A549 (cell line): ENCODE measurements at regions not wholly inside any gene's neighbourhood (a gene's known extent, or its start where the extent isn't known, plus 50 kb on each side); places are given as distances from the start of the nearest gene placed in this dataset.

Experiments
- ATAC-seq, 2 experiments: fragments of 200-7000 bp in 1 of 2; fragments of >200 bp in 1 of 2; cut with Nextera tagmentation in 1 of 2; cut with Tn5 transposase in 1 of 2; 3 replicates each; pipeline versions ENCODE4 v1.8.0 to v1.9.1; 2018 to 2020; ENCODE audit warnings: mild to moderate bottlenecking in 1 of 2, moderate library complexity in 1 of 2
- CTCF ChIA-PET: fragments of 300-600 bp; sonication (Branson Sonifier 250); formaldehyde crosslinking; extraction: SDS; loops from one replicate; lab custom pipeline; 2021; ENCODE audit warnings: antibody characterized with exemption, inconsistent platforms; lab: Yijun Ruan, JAX
- POLR2A ChIA-PET: fragments of 350-600 bp; formaldehyde crosslinking; extraction: SDS; loops from one replicate; lab custom pipeline; 2021; ENCODE audit warnings: antibody characterized with exemption, inconsistent platforms; lab: Yijun Ruan, JAX
- DNase-seq, 2 experiments: peaks; one replicate each; pipeline versions ENCODE4 v3.0.0 to v3.0.0-alpha.2; 2011 to 2016; ENCODE audit warnings: low read depth in 1 of 2, low spot score in 1 of 2
- FAIRE-seq: peaks from 2 replicates; lab custom pipeline; 2011; peaks lifted over from hg19 to GRCh38; lab: Jason Lieb, UNC
- H3K27ac ChIP-seq, 2 experiments: fragments of >200 bp; sonication (Bioruptor Twin); formaldehyde crosslinking; 3 replicates each; pipeline ENCODE4 v1.5.1; 2016 to 2017
- H3K4me1 ChIP-seq: fragments of >200 bp; sonication (Bioruptor Twin); formaldehyde crosslinking; 3 replicates; pipeline ENCODE4 v1.6.1; 2016
- H3K4me2 ChIP-seq: fragments of >200 bp; sonication (Bioruptor Twin); formaldehyde crosslinking; 3 replicates; pipeline ENCODE4 v1.6.1; 2016
- H3K4me3 ChIP-seq: fragments of >200 bp; sonication (Bioruptor Twin); formaldehyde crosslinking; 3 replicates; pipeline ENCODE4 v1.5.1; 2016
- H3K9me3 ChIP-seq: fragments of >200 bp; sonication (Bioruptor Twin); formaldehyde crosslinking; 3 replicates; pipeline ENCODE4 v1.6.1; 2016
- ATOH8 ChIP-seq: fragments of 250-450 bp; sonication (Bioruptor Pico); IDR thresholded peaks from 2 replicates; pipeline ENCODE4 v1.5.0; 2020; ENCODE audit warnings: low read depth, mild to moderate bottlenecking, moderate library complexity
- ELK1 ChIP-seq: fragments of 150-350 bp; IDR thresholded peaks from 2 replicates; pipeline ENCODE4 v1.6.1; 2014; ENCODE audit warnings: low read depth, mild to moderate bottlenecking, low read length
- EP300 ChIP-seq, 2 experiments: fragments of >200 bp; sonication (Bioruptor Twin); formaldehyde crosslinking; IDR thresholded peaks; 2 replicates in 1 of 2; 3 replicates in 1 of 2; pipeline ENCODE4 v1.6.1; 2016 to 2017
- MAZ ChIP-seq: fragments of 150-350 bp; IDR thresholded peaks from 2 replicates; pipeline ENCODE4 v1.6.1; 2014; ENCODE audit warnings: antibody characterized with exemption, low read depth, low read length, borderline replicate concordance
- POLR2AphosphoS2 ChIP-seq: conservative IDR thresholded peaks from 2 replicates; pipeline ENCODE4 v1.6.1; 2012; ENCODE audit warnings: low read length, improper control_type of control experiment, inconsistent platforms
- TF ChIP-seq, protein P1 (sequence below): fragments of 250-450 bp; sonication (Bioruptor Pico); IDR thresholded peaks from 2 replicates; pipeline ENCODE4 v1.5.0; 2021; ENCODE audit warnings: mild to moderate bottlenecking, moderate library complexity, borderline replicate concordance

DNA sequence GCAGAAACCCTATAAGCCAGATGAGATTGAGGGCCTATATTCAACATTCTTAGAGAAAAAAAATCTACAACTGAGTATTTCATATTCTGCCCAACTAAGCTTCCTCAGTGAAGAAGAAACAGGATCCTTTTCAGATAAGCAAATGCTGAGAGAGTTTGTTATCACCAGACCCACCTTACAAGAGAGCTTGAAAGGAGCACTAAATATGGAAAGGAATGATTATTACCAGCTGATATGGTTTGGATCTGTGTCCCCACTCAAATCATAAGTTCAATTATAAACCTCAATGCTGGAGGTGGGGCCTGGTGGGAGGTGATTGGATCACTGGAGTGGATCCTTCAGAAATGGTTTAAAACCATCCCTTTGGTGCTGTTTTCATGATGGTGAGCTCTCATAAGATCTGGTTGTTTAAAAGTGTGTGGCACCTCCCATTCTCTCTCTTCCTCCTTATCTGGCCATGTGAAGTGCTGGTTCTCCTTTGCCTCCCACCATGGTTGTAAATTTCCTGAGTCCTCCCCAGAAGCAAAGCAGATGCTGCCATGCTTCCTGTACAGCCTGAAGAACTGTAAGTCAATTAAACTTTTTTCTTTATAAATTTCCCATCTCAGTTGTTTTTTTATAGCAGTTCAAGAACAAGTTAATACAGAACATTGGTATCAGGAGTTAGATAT, 144.2 kb downstream of the MSN start:
- POLR2A ChIA-PET = no interaction called here
- Histone ChIP-seq H3K4me2 (no peak overlapping the region), H3K27ac (no peak overlapping the region), H3K9me3 (no peaks in the 10 kb centered on the region), H3K4me3 (no peak overlapping the region), H3K4me1 (no peaks in the 10 kb centered on the region)
- DNase-seq (no peak), ATAC-seq (no peak), FAIRE-seq (no peak)
- CTCF ChIA-PET = no interaction called here
- TF ChIP-seq, protein P1, sequence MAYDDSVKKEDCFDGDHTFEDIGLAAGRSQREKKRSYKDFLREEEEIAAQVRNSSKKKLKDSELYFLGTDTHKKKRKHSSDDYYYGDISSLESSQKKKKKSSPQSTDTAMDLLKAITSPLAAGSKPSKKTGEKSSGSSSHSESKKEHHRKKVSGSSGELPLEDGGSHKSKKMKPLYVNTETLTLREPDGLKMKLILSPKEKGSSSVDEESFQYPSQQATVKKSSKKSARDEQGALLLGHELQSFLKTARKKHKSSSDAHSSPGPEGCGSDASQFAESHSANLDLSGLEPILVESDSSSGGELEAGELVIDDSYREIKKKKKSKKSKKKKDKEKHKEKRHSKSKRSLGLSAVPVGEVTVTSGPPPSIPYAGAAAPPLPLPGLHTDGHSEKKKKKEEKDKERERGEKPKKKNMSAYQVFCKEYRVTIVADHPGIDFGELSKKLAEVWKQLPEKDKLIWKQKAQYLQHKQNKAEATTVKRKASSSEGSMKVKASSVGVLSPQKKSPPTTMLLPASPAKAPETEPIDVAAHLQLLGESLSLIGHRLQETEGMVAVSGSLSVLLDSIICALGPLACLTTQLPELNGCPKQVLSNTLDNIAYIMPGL (CRISPR knock-in tag) = no peak
- TF ChIP-seq ATOH8 (no peak), ELK1 (no peak), MAZ (no peak), POLR2AphosphoS2 (no peak), EP300 (IDR thresholded peaks at IDR 0.05) (no peak)
